UCSD-AML1 (cell line): ENCODE measurements at regions not wholly inside any gene's neighbourhood (a gene's known extent, or its start where the extent isn't known, plus 50 kb on each side); places are given as distances from the start of the nearest gene placed in this dataset.

Source experiments
- DNase-seq: peaks from one replicate; lab custom pipeline; 2025; ENCODE audit not compliant: unreplicated experiment; lab: John Stamatoyannopoulos, UW

DNA sequence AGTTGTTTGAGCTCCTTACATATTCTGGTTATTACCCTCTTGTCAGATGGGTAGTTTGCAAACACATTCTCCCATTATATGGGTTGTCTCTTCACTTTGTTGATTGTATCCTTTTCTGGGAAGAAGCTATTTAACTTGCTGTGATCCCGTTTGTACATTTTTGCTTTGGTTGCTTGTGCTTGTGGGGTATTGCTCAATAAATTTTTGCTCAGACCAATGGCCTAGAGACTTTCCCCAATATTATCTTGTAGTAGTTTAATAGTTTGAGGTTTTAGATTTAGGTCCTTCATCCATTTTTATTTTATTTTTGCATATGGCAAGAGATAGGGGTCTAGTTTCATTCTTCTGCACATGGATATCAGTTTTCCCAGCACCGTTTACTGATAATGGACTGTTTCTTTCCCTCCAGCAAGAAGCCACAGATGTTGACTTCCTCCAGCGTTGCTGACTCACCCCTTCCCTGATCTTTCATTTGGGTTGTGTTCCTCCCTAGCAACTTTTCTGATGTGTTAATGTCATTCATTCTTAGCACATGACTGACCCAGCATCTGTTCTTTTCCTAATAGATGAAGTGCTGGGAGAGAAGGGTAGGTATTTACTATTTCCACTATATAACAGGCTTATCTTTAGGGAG, 166.7 kb upstream of the SGO1 start:
- DNase-seq = no peak

- no peak for DNase-seq
Observed at GRCh38 chr3:20350449-20350848, 164.4 kb upstream of the SGO1 start.

DNA sequence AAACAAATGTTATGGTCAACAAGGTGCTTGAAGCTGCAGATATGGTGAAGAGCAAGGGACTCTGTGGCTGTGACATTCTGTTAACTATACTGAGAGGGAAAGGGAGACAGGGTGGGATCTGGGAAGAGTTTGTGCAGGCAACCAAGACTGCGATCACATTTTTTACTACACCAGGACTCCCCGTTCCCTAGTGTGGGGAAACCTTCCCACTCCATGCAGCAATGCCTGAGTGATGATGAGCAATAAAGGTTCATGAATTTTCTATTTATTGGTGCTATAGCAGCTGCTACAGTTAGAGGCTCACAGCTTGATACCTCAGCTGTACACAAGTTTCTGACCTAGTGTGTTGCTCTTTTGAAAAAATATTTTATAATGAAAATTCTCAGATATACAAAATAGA, 160.9 kb upstream of the SGO1 start:
- no peak for DNase-seq

GRCh38 chr3:20346369-20346768, 160.4 kb upstream of the SGO1 start:
- DNase-seq = no peak

- DNase-seq = no peak
Observed at GRCh38 chr3:20344400-20344959, 158.5 kb upstream of the SGO1 start.

GRCh38 chr3:20343790-20344189, 157.8 kb upstream of the SGO1 start:
- DNase-seq = no peak

- DNase-seq = peak; percentile 48
Observed at GRCh38 chr3:20340324-20340928, 154.4 kb upstream of the SGO1 start.

- DNase-seq = no peak
Observed at GRCh38 chr3:20336572-20336971, 150.6 kb upstream of the SGO1 start.

DNA sequence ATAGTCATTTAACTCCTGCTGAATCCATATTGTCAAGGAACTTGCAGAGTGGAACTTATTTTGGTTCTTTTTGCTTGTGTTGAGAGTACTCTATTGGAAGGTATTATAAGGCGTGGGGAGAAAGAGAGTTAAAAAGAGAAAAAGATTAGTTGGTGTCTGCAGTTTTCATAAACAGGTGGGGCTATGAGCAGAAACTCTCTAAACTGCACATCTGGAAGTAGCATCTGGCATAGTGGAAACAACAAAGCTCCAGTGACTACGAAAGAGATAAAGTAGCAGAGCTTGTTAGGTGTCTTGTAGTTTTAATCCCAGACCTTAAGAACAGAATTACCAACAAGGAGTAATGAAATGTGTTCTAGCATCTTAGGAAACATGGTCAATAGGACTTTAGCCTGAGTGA, 148.8 kb upstream of the SGO1 start:
- no peak for DNase-seq

GRCh38 chr3:20327889-20328288, 141.9 kb upstream of the SGO1 start:
- no peak for DNase-seq

- no peak for DNase-seq
Observed at GRCh38 chr3:20326541-20326940, 140.5 kb upstream of the SGO1 start.

DNA sequence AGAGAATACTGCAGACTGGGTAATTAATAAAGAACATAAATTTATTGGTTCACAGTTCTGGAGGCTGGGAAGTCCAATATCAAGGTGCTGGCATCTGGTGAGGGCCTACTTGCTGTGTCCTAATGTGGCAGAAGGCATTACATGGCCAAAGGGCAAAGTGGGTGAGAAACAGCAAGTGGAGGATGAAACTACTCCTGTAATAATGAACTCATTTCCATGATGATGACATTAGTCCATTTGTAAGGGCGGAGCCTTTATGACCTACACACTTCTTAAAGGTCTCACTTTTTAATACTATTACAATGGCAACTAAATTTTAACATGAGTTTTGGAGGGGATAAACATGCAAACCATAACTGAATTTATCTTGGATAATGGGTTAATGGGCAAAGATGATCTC, 139.6 kb upstream of the SGO1 start:
- no peak for DNase-seq

DNA sequence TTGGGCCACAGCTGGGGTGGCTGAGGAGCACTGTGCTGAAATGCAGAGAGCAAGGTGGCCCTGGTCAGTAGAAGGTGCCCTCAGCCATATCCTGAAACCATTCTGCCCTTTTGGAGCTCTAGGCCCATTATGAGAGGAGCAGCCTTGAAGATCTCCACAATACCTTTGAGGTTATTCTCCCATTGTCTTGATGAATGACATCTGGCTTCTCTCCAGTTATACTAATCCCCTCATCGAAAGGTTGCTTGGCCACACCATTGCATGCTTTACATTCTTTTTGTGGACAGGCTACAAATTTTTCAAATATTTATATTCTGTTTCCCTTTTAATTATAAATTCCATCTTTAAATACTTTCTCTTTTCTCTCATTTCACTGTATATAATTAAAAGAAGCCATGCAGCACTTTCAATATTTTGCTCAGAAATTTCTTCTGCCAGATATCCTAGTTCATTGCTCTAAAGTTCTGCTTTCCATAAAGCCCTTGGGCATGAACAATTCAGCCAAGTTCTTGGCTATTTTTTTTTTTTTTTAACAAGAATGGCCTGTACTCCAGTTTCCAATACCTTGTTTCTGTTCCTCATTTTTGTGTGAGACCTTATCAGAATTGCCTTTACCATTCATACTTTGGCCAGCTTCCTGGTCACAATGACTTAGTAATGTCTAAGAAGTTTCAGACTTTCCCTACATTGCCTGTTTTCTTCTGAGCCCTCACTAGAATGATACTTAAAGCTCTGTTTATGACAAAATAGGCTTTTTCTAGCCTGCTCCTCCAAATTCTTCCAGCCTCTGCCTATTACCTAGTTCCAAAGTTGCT, 138.9 kb upstream of the SGO1 start:
- no peak for DNase-seq

GRCh38 chr3:20323307-20323927, 137.4 kb upstream of the SGO1 start:
- no peak for DNase-seq

DNA sequence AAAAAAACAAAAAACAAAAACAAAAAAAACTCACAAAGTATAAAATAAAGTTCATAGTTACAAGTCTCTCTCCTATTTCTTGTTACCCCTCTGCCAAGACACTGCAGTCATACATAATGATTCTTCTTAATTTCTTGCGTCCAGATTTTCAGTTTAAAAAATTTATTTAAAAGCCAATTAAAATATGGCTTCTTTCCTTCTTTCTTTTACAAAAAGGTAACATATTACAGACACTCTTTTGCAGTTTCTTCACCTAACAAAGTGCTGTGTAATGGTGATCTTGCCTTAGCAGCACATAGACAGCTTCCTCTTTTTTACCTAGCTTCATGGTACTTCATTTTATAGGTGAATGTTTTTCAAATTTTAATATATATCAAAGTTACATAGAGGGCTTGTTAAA, 136.1 kb upstream of the SGO1 start:
- DNase-seq = no peak

- no peak for DNase-seq
Observed at GRCh38 chr3:20321391-20322047, 135.5 kb upstream of the SGO1 start.

DNA sequence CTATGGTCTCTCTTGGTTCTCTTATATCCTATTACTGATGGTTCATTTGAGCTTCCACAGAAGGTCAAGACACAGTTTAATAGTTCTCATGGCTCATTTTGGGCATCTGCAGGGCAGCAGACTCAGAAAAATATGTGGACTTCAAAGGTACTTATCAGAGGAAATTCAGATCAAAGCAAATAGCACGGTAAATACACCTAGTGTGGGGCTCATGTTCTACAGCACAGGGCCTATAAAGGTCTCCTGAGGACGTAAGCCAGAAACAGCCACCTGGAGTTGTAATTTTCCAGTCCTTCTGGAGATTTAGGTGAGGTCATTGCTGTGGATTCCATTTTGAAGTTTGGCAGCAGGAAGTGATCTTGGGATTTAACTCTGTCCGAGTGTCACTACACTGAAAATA, 134.5 kb upstream of the SGO1 start:
- DNase-seq = no peak

DNA sequence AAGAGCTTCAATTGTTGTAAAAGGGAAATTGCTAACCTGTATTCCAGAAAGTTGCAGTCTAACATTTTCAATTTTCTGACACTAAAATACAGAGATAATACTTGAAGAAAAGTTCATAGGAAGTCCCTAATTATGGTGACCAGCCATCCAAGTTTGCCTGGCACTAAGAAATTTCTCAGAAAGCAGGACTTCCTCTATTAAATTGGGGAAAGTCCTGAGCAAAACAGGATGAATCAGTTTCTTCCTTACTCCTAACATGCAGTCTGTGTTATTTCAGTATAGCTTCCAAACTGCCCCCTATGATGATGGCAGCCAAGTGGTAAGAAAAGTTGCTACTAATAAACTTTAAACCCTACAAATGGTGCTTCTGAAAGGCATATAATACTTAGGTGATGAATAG, 133.5 kb upstream of the SGO1 start:
- no peak for DNase-seq

- DNase-seq = no peak
Observed at GRCh38 chr3:20317616-20318015, 131.6 kb upstream of the SGO1 start.

DNA sequence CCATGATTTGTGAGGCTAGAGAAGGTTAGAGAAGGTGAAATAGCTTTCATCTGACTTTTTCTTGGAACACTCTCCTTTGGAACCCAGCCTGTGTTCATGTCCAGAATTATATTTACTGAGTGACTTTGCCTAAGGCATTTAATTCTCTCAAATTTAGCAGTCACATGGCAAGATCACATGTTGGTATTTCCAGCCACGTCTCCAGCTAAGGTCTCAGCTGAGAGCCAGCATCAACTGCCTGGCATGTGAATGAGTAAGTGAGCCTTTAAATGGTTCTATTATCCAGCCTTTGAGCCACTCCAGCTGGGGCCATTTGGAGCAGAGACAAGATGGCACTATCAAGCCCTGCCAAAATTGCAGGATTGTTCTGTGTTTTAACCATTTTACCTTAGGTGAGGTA, 130.2 kb upstream of the SGO1 start:
- no peak for DNase-seq

- DNase-seq = no peak
Observed at GRCh38 chr3:20310629-20311028, 124.6 kb upstream of the SGO1 start.
